Iris pigment epithelial cell (primary cell): ENCODE measurements at regions not wholly inside any gene's neighbourhood (a gene's known extent, or its start where the extent isn't known, plus 50 kb on each side); places are given as distances from the start of the nearest gene placed in this dataset.

Experiments
- DNase-seq: peaks from one replicate; pipeline ENCODE4 v3.0.0-alpha.2; 2011; ENCODE audit warnings: low read depth

GRCh38 chr21:35896060-35896459, 164.3 kb downstream of the SETD4 start:
- DNase-seq, result no peak

- DNase-seq, result no peak
Observed at GRCh38 chr21:35895598-35895997, 164.7 kb downstream of the SETD4 start.

DNA sequence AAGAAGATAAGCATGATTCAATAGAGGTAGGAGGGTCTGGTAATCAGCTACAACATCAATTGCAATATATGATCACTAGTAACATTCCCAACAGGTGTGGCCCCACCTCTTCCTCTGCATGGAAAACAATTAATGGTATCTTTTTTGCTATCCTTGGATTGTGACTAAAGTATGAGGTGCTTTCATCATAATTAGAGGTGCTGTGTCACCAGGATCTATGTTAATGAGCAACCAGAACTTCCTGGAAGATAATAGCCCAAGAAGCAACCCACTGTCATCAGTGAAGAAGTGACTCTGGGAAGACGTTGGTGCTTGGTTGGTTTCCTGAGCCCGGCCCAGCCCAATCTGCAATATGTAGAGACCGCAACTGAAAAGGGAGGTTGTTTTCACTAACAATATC, 167.2 kb downstream of the SETD4 start:
- no peak for DNase-seq

DNA sequence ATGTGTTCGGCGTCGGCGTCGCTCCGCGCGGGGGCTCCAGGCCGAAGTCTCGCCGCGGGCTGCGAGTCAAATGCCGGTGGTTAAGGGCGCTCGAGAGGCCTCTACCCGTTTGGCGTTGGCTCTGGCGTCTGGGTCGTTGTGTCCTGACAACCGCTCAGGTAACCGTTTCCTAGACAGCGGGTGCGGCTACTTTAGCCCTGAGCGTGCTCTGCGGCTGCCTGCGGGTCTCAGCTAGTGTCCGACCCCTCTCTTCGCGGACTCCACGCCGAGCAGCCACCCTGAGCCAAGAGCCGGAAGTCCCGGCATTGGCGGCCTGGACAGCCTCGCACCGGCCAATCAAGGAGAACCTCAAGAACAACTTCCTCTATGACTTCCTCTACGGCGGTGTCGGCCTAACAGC, 173.4 kb downstream of the SETD4 start:
- DNase-seq, result no peak

DNA sequence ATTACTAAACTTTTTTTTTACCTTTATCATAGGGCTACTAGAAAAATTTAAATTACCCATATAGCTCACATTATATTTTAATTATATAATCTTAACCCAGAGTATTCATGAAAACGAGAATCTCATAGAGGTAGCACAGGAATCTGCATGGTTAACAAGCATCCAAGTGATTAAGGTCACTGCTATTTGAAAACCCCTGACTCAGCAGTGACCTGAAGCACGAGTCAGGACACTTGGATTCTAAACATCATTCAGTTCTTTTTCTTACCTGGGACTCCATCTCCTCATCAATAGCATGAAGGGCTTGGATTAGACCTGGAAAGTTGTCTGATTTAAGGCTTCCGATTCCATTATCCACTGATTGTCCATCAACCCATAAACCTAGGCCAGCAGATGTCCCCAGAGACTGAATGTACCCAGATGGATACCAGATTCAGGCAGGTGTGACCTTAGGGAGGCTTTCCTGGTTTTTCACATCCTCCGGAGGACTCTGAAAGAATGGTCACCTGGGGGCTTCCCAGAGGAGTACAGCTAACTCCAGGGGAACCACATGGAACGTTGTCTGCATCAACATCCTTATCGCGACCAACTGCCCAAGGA, 174.3 kb downstream of the SETD4 start:
- no peak for DNase-seq

- DNase-seq, result peak; percentile 31
Observed at GRCh38 chr21:35882791-35883240, 177.5 kb downstream of the SETD4 start.

- DNase-seq, result no peak
Observed at GRCh38 chr21:35873441-35873840, 186.9 kb downstream of the SETD4 start.

GRCh38 chr21:35871906-35872305, 188.4 kb downstream of the SETD4 start:
- DNase-seq, result no peak

DNA sequence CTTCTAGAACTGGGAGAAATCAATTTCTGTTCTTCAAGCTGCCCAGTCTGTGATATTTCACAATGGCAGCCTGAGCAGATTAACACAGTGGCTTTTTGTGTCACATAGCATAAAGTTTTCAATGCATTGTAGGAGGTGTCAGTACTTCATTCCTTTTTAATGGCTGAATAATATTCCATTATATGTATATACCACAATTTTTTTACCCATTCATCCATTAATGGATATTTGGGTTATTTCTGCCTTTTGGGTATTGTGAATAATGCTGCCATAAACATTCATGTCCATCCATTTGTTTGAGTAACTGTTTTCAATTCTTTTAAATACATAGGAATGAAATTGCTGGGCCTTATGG, 191.5 kb downstream of the SETD4 start:
- DNase-seq, result no peak

- DNase-seq, result no peak
Observed at GRCh38 chr21:35868005-35868868, 192.1 kb downstream of the SETD4 start.

- DNase-seq, result no peak
Observed at GRCh38 chr21:35864039-35864438, 196.3 kb downstream of the SETD4 start.

DNA sequence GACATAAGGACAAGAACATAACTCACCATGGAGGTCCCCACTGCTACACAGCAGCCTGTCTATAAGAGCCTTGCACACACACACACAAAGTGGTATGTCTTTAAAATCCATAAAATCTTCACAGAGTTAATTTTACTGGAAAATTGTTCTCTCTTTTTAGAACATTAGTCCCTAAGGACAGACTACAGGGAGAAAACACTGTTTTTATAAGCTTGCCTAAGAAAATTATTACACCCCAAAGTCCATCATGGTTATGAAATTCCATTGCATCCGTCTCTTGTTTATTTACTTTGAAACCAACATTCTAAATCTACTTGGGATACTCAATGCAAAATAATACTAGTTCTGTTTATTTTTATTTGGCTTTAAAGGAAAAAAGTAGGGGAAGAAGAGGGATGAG, 197.4 kb downstream of the SETD4 start:
- no peak for DNase-seq

- DNase-seq, result no peak
Observed at GRCh38 chr21:35861661-35862060, 198.7 kb downstream of the SETD4 start.

DNA sequence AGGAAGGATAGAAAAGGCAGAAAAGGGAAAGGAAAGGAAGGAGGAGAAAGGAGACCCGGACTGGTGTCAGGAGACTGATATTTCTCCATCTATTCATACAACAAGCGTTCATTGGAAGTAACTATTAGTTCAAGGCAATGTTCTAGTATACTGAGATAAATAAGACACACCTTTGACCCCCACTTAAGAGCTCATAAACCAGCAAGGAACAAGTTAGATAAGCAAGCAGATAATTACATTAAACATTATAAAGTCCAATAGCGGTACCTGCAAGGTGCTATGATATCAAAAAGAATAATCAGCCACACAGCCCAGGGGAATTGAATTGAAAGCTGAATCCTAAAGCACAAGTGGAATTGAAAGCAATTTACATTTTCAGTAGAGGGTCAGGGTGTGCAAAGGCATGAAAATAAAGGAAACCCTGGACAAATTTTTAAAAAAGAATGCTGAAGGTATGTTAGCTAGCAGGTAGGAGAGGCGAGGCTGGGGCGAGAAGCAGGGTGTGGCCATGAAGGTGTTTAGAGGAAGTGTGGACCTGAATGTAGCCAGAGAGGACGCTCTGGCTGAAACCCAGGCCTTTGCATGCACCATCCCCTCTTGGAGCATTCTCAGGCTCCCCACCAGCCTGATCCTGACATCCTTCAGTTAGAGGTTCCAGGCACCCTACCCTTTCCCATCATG, 200.0 kb downstream of the SETD4 start:
- DNase-seq, result no peak

DNA sequence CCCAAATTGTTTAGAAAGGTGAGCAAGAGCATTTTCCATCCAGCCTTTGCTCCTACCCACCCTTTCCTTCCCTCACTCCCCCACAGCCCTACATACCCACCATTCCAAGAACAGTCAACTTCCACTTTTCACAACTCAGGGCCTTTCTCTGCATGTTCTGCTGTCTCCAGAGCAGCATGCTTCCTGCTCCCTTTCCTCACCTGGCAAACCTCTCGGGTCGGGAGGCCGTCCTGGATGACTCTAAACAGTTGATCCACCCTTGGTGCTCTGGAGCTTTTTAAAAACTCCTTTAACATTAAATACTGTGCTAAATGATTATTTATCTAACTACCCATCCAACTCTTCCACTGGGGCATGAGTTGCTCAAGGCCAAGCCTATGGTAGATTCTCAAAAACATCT, 200.6 kb downstream of the SETD4 start:
- DNase-seq, result no peak

DNA sequence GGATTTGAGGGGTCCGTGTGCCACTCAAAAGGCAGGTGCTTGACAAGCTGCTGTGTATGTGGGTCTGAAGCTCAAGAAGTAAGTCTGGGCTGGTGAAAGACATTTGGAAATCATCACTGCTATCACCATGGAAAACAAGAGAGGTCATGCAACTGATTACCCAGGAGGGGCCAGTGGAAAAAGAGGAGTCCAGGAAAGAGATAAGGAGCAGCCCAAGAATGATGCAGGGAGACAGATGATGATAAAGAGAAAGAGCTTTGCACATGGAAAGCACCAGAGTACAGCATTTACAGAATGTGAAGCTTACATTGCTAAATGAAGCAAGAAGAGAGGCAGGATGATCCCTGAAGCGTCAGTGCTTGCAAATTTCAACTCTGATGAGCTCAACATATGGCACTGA, 203.2 kb downstream of the SETD4 start:
- no peak for DNase-seq

- peak; percentile 19 for DNase-seq
Observed at GRCh38 chr21:35855484-35855883, 204.8 kb downstream of the SETD4 start.

DNA sequence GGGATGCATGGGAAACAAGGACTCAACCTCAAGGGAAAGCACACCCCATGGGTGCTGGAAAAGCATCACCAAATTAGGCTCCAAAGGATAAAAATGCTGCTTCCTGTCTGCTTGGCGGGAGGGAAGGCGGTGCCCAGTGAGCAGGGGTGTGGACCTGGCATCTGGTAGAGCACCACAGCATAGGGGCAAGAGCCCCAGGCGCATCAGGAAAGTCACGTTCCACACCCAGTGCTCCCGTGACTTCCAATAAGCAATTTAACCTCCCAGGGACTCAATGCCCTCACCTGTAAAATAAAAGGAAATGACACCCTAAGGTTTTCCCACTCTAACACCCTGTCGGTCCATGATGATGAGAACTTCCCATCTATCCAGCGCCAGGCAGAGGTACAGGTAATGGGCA, 206.0 kb downstream of the SETD4 start:
- no peak for DNase-seq

DNA sequence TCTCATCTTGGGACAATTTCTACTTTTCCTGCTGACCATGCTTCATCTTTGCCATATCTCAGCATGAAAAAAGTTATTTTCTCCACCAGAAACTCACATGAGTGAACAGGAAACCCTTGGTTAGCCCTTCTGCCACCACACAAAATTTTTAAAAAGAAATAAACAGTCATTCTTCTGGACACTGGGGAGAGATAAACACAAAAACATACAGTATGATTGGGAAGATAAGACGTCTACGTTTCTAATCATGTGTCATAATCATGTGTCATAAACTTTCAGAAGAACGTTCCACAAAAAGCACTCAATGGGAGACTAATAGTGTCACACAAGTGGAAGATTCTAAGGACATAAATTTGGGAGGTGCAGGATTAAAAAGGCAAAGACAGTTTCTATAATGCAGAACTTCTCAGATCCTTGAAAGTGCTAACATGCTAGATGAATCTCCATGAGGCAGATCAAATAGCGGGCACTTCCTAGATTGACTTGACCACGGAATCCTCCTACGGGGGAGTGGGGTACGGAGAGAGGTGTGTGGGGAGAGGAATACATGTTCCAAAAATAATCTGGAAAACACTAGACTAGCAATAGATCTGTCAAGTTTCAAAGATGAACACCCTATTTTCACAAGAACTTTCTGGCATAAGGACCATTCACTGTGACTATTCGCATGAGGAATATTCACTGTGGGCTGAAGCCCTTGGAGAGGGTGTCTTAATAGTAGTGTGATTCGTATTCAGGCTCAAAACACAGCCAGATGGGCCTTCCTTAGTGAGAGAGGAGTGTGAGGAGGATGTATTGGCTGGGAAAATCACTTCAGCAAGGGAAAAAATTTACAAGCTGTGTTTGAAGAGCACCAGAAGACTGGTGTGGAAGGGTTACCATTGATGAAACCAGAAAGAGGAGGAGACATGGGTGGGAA, 206.7 kb downstream of the SETD4 start:
- DNase-seq, result peak; percentile 8

DNA sequence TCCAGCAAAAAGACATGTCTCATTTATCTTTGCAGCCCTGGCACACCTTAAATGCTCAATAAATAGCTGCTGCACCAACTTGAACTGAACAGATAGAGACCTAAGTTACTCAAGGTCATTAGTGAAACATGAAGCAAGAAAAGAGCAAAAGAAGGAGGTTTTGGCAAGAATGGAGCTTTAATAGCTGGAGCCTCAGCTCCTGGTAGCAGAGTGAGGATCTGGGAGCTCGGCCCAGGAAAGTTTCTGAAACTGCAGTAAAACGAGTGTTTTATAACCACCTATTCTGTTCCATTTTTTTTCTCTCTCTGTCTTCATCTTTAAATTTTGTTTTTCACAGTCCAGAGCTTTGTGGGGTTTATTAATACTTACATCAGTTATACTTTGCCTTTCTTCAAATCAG, 207.5 kb downstream of the SETD4 start:
- no peak for DNase-seq

DNA sequence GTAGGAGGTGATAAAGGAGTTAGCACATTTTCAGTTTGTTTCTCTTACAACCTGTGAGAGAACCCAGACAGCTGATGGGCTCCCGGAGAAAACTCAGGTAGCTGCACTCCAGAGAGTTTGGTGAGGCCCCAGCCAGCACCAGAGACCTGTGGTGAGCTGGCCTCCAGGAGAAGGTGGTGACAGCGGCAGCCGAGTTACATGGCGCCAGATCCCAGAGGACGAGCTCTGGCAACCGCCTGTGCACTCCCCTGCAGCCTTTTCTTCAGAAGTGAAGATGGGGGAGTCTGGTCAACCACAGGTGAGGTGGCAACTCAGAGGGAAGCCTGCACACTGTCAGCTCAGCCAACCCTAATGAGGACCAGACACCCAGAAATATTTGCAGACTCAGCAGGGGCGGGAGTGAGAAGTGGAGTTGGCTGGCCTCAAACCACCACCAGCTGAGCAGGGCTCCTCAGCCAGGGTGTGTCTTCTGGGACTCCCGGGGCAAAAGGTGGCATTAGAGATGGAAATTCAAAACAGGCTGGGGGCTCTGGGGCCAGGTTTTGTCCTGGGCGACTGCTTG, 209.7 kb downstream of the SETD4 start:
- no peak for DNase-seq

- DNase-seq, result peak; percentile 53
Observed at GRCh38 chr21:35850029-35850428, 210.3 kb downstream of the SETD4 start.
